Body of pancreas (tissue), 4 donors: ENCODE measurements at regions not wholly inside any gene's neighbourhood (a gene's known extent, or its start where the extent isn't known, plus 50 kb on each side); places are given as distances from the start of the nearest gene placed in this dataset.

Experiments
- POLR2A ChIP-seq, 3 donors: fragments of 450-650 bp; IDR thresholded peaks; one replicate each; pipeline ENCODE4 v1.6.1; 2016; ENCODE audit warnings: antibody characterized with exemption in 3 of 3, mild to moderate bottlenecking in 2 of 3
- TF ChIP-seq, protein P1 (sequence below), 7 experiments: fragments of 450-650 bp in 4 of 7; fragments of 200-600 bp in 3 of 7; sonication (generic) in 3 of 7; IDR thresholded peaks; one replicate each; pipeline ENCODE4 v1.5.1; 2016 to 2019; ENCODE audit warnings: antibody characterized with exemption in 7 of 7

DNA sequence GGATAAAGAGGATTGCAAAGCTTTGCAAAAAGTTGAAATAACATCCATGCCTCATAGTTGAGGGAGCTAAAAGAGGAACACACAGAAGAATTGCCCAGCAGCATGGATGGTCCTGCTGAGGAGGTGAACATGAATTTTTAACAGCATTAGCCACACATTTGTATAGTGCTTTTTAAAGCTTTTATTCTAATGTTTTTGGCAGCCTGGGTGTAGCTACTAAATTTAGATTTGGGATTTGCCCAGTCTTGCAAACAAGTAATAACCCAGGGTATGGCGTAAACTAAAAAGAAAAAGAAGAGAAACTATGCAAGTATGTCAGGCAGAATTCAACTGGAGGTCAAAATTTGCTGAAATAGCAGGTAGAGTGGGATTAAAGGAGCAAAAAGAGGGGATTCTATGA is 75.1 kb upstream of the PTPRK start:
- TF ChIP-seq, protein P1, sequence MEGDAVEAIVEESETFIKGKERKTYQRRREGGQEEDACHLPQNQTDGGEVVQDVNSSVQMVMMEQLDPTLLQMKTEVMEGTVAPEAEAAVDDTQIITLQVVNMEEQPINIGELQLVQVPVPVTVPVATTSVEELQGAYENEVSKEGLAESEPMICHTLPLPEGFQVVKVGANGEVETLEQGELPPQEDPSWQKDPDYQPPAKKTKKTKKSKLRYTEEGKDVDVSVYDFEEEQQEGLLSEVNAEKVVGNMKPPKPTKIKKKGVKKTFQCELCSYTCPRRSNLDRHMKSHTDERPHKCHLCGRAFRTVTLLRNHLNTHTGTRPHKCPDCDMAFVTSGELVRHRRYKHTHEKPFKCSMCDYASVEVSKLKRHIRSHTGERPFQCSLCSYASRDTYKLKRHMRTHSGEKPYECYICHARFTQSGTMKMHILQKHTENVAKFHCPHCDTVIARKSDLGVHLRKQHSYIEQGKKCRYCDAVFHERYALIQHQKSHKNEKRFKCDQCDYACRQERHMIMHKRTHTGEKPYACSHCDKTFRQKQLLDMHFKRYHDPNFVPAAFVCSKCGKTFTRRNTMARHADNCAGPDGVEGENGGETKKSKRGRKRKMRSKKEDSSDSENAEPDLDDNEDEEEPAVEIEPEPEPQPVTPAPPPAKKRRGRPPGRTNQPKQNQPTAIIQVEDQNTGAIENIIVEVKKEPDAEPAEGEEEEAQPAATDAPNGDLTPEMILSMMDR (IDR thresholded peaks at IDR 0.05): no peak
- TF ChIP-seq POLR2A (IDR thresholded peaks at IDR 0.05): no peak
